Stimulated activated CD8-positive, alpha-beta memory T cell treated with anti-CD3 and anti-CD28 coated beads, Interleukin-12 subunit alpha, Interleukin-12 subunit beta, amount 100 ng/mL, for 24 hours (primary cell): ENCODE measurements at regions not wholly inside any gene's neighbourhood (a gene's known extent, or its start where the extent isn't known, plus 50 kb on each side); places are given as distances from the start of the nearest gene placed in this dataset.

Experiments used
- DNase-seq: peaks from one replicate; pipeline ENCODE4 v3.0.0-alpha.2; 2020; ENCODE audit errors: extremely low read depth

GRCh38 chr4:18394656-18395055 lies 373.1 kb upstream of the LCORL start:
- no peak for DNase-seq

DNA sequence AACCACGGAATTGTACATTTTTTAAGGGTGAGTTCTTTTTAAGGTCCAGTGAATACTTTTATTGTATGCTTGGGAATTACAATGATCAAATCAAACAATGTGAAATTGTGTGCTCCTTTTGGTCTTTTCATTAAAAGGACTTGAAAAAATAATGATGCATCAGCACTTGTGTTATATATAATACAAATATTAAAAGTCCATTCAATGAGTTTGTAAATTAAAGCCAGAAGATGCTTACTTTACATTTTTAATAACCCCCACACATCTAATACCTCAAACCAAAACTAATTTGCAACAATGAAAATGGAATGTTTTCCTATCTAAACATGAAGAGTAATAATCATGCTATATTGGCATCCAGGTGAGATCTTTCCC lies 369.8 kb upstream of the LCORL start:
- no peak for DNase-seq

DNA sequence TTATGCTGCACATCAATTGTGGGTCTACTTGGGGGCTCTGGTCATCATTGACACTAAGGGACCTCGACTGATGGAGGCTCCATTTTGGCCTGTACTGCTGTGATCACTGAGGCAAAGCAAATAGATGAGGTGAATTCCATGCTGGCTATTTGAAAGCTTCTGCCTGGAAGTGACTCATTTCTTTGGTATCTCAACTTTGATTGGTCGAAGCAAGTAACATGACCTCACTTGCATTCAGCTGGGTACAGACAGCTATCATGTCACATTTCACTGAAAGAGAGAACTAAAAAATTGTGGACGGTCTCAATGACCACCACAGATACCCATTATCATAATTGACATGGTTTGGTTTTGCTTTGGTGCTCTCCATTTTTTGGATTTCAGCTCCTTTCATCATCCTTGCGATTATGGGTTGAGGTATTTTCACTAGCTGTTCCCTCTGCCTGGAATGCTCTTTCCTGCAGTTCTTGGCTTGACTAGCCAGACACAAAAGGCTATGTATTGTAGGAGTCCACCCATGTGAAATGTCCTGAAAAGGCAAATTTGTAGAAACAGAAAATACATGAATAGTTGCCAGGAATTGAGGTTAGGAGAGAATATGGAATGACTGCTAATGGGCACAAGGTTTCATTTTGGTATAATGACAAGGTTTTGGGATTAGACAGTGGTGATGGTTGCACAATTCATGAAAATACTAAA lies 369.2 kb upstream of the LCORL start:
- no peak for DNase-seq

DNA sequence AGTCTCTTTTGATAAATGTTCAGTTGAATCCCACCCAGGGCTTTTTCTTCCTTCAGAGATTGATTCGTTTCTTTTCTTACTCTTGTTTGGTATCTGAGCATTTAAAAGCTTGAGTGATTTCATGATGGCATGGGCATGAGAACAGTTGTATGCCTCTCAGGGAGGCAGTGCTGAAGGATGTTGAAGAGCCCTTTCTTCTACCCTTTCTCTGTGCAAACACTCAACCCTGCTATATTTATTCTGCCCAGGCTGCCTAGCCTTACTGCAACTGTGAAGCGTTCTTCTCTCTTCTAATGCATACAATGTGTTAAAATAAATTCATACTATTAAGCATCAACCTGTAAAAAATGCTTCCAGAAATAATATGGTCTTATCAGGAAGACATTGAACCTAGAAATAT lies 367.6 kb upstream of the LCORL start:
- no peak for DNase-seq

GRCh38 chr4:18388039-18388438 lies 366.5 kb upstream of the LCORL start:
- no peak for DNase-seq

- DNase-seq: no peak
Observed at GRCh38 chr4:18381186-18381585, 359.6 kb upstream of the LCORL start.

DNA sequence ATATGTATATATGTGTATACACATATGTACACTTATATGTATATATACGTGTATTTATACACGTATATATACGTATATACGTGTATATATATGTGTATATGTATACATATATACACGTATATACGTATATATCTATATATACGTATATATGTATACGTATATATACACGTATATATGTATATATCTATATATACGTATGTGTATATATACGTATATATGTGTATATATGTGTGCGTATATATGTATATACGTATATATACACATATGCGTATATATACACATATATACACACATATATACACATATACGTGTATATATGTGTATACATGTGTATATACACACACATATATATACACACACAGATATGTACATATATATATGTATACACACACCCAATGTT lies 348.0 kb upstream of the LCORL start:
- DNase-seq: no peak

- DNase-seq: no peak
Observed at GRCh38 chr4:18366892-18367291, 345.3 kb upstream of the LCORL start.

GRCh38 chr4:18366136-18366535 lies 344.6 kb upstream of the LCORL start:
- DNase-seq: no peak

DNA sequence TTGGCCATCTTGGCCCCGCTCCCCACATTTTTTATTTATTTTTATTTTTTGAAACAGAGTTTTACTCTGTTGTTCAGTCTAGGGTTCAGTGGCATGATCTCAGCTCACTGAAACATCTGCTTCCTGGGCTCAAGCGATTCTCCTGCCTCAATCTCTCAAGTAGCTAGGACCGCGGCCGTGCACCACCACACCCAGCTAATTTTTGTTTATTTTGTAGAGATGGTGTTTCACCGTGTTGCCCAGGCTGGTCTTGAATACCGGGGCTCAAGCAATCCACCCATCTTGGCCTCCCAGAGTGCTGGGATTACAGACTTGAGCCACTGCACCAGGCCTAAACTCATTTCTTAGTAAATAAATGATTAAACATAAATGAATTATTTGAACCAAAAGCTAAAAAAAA lies 322.0 kb upstream of the LCORL start:
- no peak for DNase-seq

DNA sequence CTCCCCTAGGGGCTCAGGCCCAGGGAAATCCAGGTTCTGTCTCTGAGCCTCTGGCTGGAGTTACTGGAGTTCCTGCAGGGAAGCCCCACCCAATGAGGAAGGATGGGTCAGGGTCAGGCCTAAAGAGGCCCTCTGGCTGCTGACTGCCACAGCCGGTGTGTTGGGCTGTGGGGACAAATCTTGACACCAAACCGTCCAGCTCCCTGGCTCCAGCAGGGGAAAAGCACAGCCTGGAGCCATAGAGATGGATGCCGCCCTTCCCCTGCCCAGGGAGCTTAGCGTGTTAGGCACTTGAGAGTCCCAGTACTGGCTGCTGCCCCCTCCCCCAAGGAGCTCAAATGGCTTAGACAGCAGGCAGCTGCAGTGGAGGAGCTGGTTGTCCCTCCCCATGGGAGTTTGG lies 321.3 kb upstream of the LCORL start:
- DNase-seq: no peak

DNA sequence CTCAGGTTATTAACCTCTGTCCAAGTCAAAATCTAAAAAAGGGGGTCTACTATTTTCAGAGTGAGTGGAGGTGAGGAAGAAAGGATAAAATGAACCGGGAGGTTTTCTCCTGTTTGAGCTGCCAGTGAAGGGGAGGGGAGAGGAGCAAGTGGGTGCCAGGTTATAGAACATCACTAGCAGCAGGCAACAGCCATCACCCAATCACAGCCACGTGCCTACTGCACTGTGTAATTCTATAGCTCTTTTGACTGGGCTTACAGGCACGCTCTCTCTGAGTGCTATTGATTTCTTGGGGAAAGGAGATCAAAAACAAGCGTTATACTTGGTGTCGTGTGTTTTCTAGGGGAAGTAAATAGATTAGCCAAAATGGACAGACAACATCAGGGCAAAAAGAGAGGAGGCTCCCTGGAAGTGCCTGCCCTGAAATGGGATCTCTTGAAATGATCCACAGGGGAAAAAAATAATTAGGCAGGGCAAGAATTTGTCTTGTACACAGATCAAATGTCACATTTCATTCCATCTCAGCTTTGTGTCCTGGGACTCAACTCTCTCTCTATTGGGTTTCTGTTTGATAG lies 300.5 kb upstream of the LCORL start:
- no peak for DNase-seq

GRCh38 chr4:18319431-18319830 lies 297.9 kb upstream of the LCORL start:
- DNase-seq: no peak

DNA sequence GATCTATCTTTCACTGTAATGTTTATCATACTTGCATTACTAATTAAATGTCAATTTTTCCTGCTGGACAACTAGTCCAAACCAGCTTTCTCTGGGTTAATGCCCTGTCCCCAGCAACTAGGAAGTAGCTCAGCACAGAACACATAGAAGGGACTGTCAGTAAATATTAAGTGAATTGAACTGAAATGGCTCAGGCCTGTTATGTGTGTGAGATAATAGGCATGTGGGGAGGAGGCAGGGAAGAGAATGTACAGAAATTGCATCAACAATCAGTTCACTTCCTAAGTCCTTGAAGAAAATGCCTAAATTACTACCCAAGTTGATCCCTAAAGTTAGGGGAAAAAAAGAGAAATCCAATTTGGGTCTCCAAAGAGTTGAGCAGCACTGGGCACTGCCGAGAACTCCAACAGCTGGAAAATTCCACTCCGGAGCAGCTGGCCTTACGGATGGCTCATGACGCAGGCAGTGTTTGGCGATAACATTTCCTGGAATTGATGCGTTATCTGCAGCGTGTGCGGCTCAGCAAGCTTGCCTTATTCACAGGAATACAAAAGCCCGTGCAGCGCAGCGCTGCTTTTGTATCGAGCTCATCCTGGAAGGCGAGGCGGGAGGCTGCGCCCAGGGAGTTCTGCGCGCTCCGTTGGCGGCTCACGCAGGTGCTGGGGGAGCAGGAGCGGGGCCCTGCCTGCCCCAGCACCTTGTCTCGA lies 297.3 kb upstream of the LCORL start:
- DNase-seq: no peak

DNA sequence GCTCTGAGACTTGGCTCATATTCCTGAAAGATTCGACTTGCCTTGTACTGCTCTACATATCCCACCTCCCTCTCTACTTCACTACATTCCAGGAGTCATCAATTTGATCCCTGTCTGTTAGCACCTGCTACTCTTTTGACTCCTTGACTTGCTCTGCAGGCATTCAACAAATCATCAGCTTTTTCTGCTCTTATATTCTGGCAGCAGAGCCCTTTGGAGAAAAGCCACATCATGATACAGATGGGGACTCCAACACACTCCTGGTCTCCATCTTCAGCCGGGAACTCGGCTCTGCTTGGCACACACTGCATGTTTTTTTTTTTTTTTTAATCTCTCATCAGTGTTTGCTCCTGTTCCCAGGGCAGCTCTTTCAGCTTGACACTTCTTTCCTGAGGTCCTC lies 293.2 kb upstream of the LCORL start:
- DNase-seq: no peak

GRCh38 chr4:18297684-18298083 lies 276.1 kb upstream of the LCORL start:
- DNase-seq: no peak

DNA sequence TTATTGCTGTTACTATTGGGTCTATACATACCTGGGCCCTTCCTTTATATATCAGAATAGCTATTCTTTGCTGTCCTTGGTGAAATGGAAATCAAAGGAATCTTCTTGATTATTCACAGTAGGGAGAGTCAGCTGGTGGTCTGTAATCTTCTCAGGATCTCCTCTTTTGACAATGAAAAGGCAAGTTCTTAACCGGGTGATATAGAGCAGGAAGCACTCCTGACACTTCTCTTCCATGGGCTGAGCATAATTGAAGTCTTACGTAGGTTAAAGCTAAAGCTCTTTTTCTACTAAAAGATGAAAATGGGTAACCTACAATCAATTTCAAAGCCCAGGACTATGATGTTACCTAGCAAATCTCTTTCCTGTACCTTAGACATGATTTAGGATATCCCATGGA lies 274.9 kb upstream of the LCORL start:
- no peak for DNase-seq

- no peak for DNase-seq
Observed at GRCh38 chr4:18294846-18295245, 273.3 kb upstream of the LCORL start.

GRCh38 chr4:18294021-18294420 lies 272.5 kb upstream of the LCORL start:
- DNase-seq: no peak

DNA sequence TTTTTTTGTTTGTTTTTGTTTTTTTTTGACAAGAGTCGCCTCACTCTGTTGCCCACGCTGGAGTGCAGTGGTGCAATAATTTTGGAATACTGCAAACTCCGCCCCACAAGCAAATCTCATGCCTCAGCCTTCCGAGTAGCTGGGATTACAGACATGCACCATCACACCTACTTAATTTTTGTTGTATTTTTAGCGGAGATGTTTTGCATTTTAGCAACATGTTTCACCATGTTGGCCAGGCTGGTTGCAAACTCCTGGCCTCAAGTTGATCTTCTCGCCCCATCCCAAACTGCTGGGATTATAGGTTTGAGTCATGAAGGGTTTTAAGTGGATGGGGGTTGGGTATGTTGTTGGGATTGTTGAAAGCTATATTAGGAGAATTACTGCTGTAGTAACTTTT lies 270.9 kb upstream of the LCORL start:
- DNase-seq: no peak

- DNase-seq: no peak
Observed at GRCh38 chr4:18291981-18292380, 270.4 kb upstream of the LCORL start.

GRCh38 chr4:18291256-18291655 lies 269.7 kb upstream of the LCORL start:
- no peak for DNase-seq

DNA sequence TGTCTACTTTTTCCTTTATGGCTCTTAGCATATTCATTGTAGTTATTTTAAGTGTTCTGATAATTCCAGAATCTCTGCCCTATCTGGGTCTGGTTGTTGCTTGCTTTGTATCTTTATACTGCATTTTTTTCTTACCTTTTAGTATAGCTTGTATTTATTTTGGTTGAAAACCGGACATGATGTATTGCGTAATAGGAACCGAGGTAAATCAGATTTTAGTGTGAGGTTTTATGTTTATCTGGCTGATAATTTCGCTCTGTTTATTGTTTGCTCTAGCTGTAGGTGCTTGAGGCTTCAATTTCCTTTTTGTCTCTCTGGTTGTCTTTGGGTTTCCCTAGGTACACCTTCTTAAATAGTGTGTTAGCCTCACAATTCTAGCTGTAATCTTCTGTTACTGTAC lies 263.8 kb upstream of the LCORL start:
- DNase-seq: no peak

DNA sequence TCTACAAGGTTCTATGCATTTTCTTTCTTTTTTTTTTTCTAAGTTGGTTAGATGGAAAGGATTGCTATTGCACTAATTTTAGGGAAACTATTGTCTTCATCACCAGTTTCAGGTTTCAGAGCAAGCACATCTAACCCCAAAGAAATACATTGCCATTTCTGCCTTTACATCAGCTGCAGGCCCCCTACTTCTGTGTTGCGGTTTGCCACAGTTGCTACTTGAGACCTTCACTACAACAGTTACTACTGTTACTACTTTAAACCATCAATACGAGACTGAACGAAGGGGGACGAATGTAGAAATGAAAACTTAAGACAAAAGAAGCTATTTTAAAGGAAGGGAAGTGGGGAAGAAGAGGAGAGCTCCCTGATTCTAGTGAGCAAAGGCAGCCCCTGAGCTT lies 256.7 kb upstream of the LCORL start:
- DNase-seq: no peak
